ENCODE measurements at regions not wholly inside any gene's neighbourhood (a gene's known extent, or its start where the extent isn't known, plus 50 kb on each side); places are given as distances from the start of the nearest gene placed in this dataset.

DNA sequence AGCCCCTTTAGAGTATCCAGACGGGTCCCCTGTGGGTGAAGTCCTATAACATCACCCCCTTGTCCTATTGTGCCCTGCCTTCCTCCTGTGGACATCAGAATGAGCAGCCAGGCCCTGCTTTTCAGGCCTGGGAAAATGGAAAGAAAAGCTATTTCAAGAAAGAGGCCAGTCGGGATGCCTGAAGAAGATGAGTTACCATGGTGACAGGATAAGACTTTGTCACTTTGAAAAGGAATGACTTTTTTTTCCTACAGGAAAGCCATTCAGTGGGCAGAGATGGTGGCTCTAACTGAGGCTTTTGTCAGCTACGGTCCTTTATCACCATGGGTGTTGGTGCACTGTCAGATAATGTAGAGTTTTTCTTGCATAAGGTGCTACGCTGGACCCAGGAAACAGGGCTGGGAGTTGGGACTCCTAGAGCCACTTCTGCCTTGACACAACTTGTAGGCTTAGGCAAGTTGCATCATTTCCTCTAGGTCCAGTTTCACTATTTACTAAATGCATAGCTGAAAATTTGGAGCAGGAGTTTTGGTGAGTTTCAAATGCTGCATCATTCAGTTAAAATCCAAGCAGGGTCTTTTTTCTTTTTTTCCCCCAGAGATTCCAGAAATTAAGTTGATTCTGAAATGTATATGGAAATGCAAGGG, 179.0 kb upstream of the ADRA1D start:
- no peak overlapping the region for H2AK5ac ChIP-seq (ENCODE audit: insufficient read length, low read length)
- no peaks in the 10 kb centered on the region for H3K79me2 ChIP-seq (ENCODE audit: insufficient read depth, low read length)
- no peak overlapping the region for H3K27ac ChIP-seq (ENCODE audit: insufficient read length, low read depth, low read length)
- no peaks in the 10 kb centered on the region for H4K20me1 ChIP-seq (ENCODE audit: control insufficient read depth, insufficient read depth, insufficient read length)
- H4K5ac ChIP-seq (ENCODE audit: insufficient read length, low read depth, low read length), result no peak overlapping the region
- no peak overlapping the region for H4K8ac ChIP-seq (replicated peaks; ENCODE audit: insufficient read length, low read depth, low read length)
- H3K14ac ChIP-seq (ENCODE audit: insufficient read depth, low read length), result no peak overlapping the region
- H3K4me3 Mint-ChIP-seq, result no peak overlapping the region
- no peak overlapping the region for H3T11ph ChIP-seq (ENCODE audit: low read length)
- H3K27me3 ChIP-seq (ENCODE audit: insufficient read depth, low read length), result no peaks in the 10 kb centered on the region
- H3K23me2 ChIP-seq (ENCODE audit: insufficient read length, low read depth, low read length, poor library complexity, severe bottlenecking), result no peaks in the 10 kb centered on the region
- no peak overlapping the region for H3K56ac ChIP-seq (ENCODE audit: insufficient read length, low read depth, low read length)
- H3K4me1 Mint-ChIP-seq, result 0 out of 4 replicates have a peak, but pooled peaks cover 0 to 3% of the 10 kb centered on the region in 2 experiments
- H2BK15ac ChIP-seq (ENCODE audit: low read depth, low read length), result no peak overlapping the region
- no peak overlapping the region for H3K18ac ChIP-seq (ENCODE audit: insufficient read length, low read depth, low read length)
- H2BK120ac ChIP-seq (ENCODE audit: low read depth, low read length, poor library complexity, severe bottlenecking), result no peak overlapping the region
- H2BK12ac ChIP-seq (ENCODE audit: insufficient read length, low read depth, low read length), result no peak overlapping the region
- H2AFZ ChIP-seq (ENCODE audit: low read length), result no peak overlapping the region
- no peak overlapping the region for H3K27ac Mint-ChIP-seq
- H2BK20ac ChIP-seq (ENCODE audit: low read depth, low read length, poor library complexity, severe bottlenecking), result no peak overlapping the region
- H2BK5ac ChIP-seq (ENCODE audit: insufficient read length, low read length), result no peak overlapping the region
- H4K91ac ChIP-seq (ENCODE audit: insufficient read length, low read depth, low read length), result no peak overlapping the region
- H3K9me3 ChIP-seq (ENCODE audit: control insufficient read depth, low read depth, low read length), result no peaks in the 10 kb centered on the region
- H3K9me3 Mint-ChIP-seq, result no peaks in the 10 kb centered on the region
- no peak overlapping the region for H3K23ac ChIP-seq (ENCODE audit: insufficient read length, low read depth, low read length)
- TF ChIP-seq, protein P1, sequence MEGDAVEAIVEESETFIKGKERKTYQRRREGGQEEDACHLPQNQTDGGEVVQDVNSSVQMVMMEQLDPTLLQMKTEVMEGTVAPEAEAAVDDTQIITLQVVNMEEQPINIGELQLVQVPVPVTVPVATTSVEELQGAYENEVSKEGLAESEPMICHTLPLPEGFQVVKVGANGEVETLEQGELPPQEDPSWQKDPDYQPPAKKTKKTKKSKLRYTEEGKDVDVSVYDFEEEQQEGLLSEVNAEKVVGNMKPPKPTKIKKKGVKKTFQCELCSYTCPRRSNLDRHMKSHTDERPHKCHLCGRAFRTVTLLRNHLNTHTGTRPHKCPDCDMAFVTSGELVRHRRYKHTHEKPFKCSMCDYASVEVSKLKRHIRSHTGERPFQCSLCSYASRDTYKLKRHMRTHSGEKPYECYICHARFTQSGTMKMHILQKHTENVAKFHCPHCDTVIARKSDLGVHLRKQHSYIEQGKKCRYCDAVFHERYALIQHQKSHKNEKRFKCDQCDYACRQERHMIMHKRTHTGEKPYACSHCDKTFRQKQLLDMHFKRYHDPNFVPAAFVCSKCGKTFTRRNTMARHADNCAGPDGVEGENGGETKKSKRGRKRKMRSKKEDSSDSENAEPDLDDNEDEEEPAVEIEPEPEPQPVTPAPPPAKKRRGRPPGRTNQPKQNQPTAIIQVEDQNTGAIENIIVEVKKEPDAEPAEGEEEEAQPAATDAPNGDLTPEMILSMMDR (conservative IDR thresholded peaks at IDR 0.05), result no peak
- H3K4ac ChIP-seq (ENCODE audit: low read depth, low read length), result no peak overlapping the region
- H3K4me1 ChIP-seq (ENCODE audit: insufficient read depth, low read length), result no peaks in the 10 kb centered on the region
- no peak overlapping the region for H3K9ac ChIP-seq (ENCODE audit: extremely low read depth, insufficient read length, low read length)
- H3K36me3 Mint-ChIP-seq (ENCODE audit: insufficient read depth in 1 of 3, low read depth in 3 of 3), result no peaks in the 10 kb centered on the region
- DNase-seq, result no peak
- WGBS (ENCODE audit: extremely low coverage, insufficient read length, low lambda C conversion rate), result no CpG with 5 or more reads among the region's 4 CpGs
- no peaks in the 10 kb centered on the region for H3K27me3 Mint-ChIP-seq (ENCODE audit: low read depth)
- no peak overlapping the region for H3K4me2 ChIP-seq (ENCODE audit: insufficient read depth, insufficient read length, low read length)
- H3K79me1 ChIP-seq (ENCODE audit: insufficient read depth, low read depth, low read length, poor library complexity, severe bottlenecking), result no peaks in the 10 kb centered on the region

All from H9 (cell line).